Parathyroid adenoma (tissue), 2 donors: ENCODE measurements at regions not wholly inside any gene's neighbourhood (a gene's known extent, or its start where the extent isn't known, plus 50 kb on each side); places are given as distances from the start of the nearest gene placed in this dataset.

ENCODE experiments used
- H2AFZ ChIP-seq: fragments of 300-600 bp; sonication (generic); one replicate; pipeline ENCODE4 v1.7.0; 2017; ENCODE audit warnings: antibody characterized with exemption, mild to moderate bottlenecking
- H3K27ac ChIP-seq: fragments of 300-600 bp; sonication (generic); one replicate; pipeline ENCODE4 v1.7.0; 2017
- H3K27me3 ChIP-seq: fragments of 300-600 bp; sonication (generic); one replicate; pipeline ENCODE4 v1.7.0; 2017; ENCODE audit warnings: low read length; ENCODE audit not compliant: control insufficient read depth, insufficient read depth
- H3K36me3 ChIP-seq: fragments of 300-600 bp; sonication (generic); one replicate; pipeline ENCODE4 v1.7.0; 2017; ENCODE audit warnings: low read length; ENCODE audit not compliant: control insufficient read depth, insufficient read depth
- H3K4me1 ChIP-seq: fragments of 300-600 bp; sonication (generic); one replicate; pipeline ENCODE4 v1.7.0; 2017; ENCODE audit warnings: control low read depth
- H3K4me2 ChIP-seq: fragments of 300-600 bp; sonication (generic); one replicate; pipeline ENCODE4 v1.7.0; 2017; ENCODE audit warnings: low read length
- H3K4me3 ChIP-seq: fragments of 300-600 bp; sonication (generic); one replicate; pipeline ENCODE4 v1.7.0; 2017; ENCODE audit warnings: low read depth, low read length
- H3K79me2 ChIP-seq: fragments of 300-600 bp; sonication (generic); one replicate; pipeline ENCODE4 v1.7.0; 2017; ENCODE audit warnings: control low read depth
- H3K9ac ChIP-seq: fragments of 300-600 bp; sonication (generic); one replicate; pipeline ENCODE4 v1.7.0; 2017; ENCODE audit warnings: mild to moderate bottlenecking
- H3K9me3 ChIP-seq: fragments of 300-600 bp; sonication (generic); one replicate; pipeline ENCODE4 v1.7.0; 2017; ENCODE audit warnings: low read length; ENCODE audit not compliant: control insufficient read depth
- CTCF ChIP-seq: fragments of 300-600 bp; sonication (generic); IDR thresholded peaks from one replicate; pipeline ENCODE4 v1.7.0; 2017; ENCODE audit warnings: antibody characterized with exemption, mild to moderate bottlenecking
- donor health status: primary hyperparathyroidism.

GRCh38 chr7:1344981-1345701 is 112.5 kb downstream of the UNCX start:
- Histone ChIP-seq H3K27ac (no peak overlapping the region), H3K4me1 (no peaks in the 10 kb centered on the region), H3K4me3 (no peak overlapping the region), H2AFZ (no peak overlapping the region), H3K9me3 (no peaks in the 10 kb centered on the region), H3K79me2 (no peaks in the 10 kb centered on the region), H3K9ac (no peak overlapping the region), H3K4me2 (no peak overlapping the region), H3K36me3 (no peaks in the 10 kb centered on the region), H3K27me3 (no peaks in the 10 kb centered on the region)
- TF ChIP-seq CTCF: no peak

- no peak overlapping the region for H2AFZ ChIP-seq
- TF ChIP-seq CTCF: no peak
- no peaks in the 10 kb centered on the region for H3K4me1 ChIP-seq
- H3K79me2 ChIP-seq: no peaks in the 10 kb centered on the region
- H3K36me3 ChIP-seq: no peaks in the 10 kb centered on the region
- H3K9ac ChIP-seq: no peak overlapping the region
- H3K9me3 ChIP-seq: no peaks in the 10 kb centered on the region
- no peak overlapping the region for H3K4me2 ChIP-seq
- H3K27me3 ChIP-seq: no peaks in the 10 kb centered on the region
- H3K27ac ChIP-seq: no peak overlapping the region
- H3K4me3 ChIP-seq: no peak overlapping the region
Observed at GRCh38 chr7:1345796-1346755, 113.2 kb downstream of the MICALL2 start.

GRCh38 chr7:1346851-1347250 is 112.4 kb downstream of the MICALL2 start:
- Histone ChIP-seq H3K9ac (no peak overlapping the region), H2AFZ (no peak overlapping the region), H3K27me3 (no peaks in the 10 kb centered on the region), H3K4me1 (no peaks in the 10 kb centered on the region), H3K79me2 (no peaks in the 10 kb centered on the region), H3K4me2 (no peak overlapping the region), H3K9me3 (no peaks in the 10 kb centered on the region), H3K36me3 (no peaks in the 10 kb centered on the region), H3K27ac (no peak overlapping the region), H3K4me3 (no peak overlapping the region)
- no peak for TF ChIP-seq CTCF

GRCh38 chr7:1348096-1348822 is 111.0 kb downstream of the MICALL2 start:
- Histone ChIP-seq H3K9ac (no peak overlapping the region), H3K4me1 (no peaks in the 10 kb centered on the region), H3K79me2 (no peaks in the 10 kb centered on the region), H2AFZ (no peak overlapping the region), H3K36me3 (no peaks in the 10 kb centered on the region), H3K4me2 (no peak overlapping the region), H3K27me3 (no peaks in the 10 kb centered on the region), H3K4me3 (no peak overlapping the region), H3K9me3 (no peaks in the 10 kb centered on the region), H3K27ac (no peak overlapping the region)
- no peak for TF ChIP-seq CTCF
